Osteoblast (primary cell): ENCODE measurements at regions not wholly inside any gene's neighbourhood (a gene's known extent, or its start where the extent isn't known, plus 50 kb on each side); places are given as distances from the start of the nearest gene placed in this dataset.
A peak's percentile ranks its signal among the peaks of the same experiment; 100 is the strongest.

Experiments used
- DNase-seq: peaks from one replicate; pipeline ENCODE4 v3.0.0; 2011; ENCODE audit warnings: low spot score, mixed read lengths; ENCODE audit not compliant: insufficient read length; ENCODE audit errors: missing footprints
- H2AFZ ChIP-seq: 2 replicates; pipeline ENCODE4 v1.6.0; 2011; ENCODE audit warnings: mild to moderate bottlenecking, low read length
- H3K27ac ChIP-seq: 2 replicates; pipeline ENCODE4 v1.5.1; 2011; ENCODE audit warnings: mild to moderate bottlenecking, low read depth, low read length, moderate library complexity
- H3K27me3 ChIP-seq: 2 replicates; pipeline ENCODE4 v1.6.0; 2012; ENCODE audit warnings: mild to moderate bottlenecking, control low read depth, inconsistent platforms, low read length, moderate library complexity; ENCODE audit not compliant: insufficient read depth
- H3K36me3 ChIP-seq: 2 replicates; pipeline ENCODE4 v1.5.1; 2011; ENCODE audit warnings: mild to moderate bottlenecking, low read length, control low read depth, moderate library complexity; ENCODE audit not compliant: insufficient read depth
- H3K4me1 ChIP-seq: 2 replicates; pipeline ENCODE4 v1.5.1; 2011; ENCODE audit warnings: mild to moderate bottlenecking, low read length, control low read depth, moderate library complexity; ENCODE audit not compliant: insufficient read depth
- H3K4me2 ChIP-seq: 2 replicates; pipeline ENCODE4 v1.6.0; 2011; ENCODE audit warnings: mild to moderate bottlenecking, low read length; ENCODE audit not compliant: insufficient read depth
- H3K4me3 ChIP-seq: fragments of 200-600 bp; sonication (generic); 3 replicates; pipeline ENCODE4 v1.5.1; 2012; ENCODE audit warnings: mild to moderate bottlenecking, low read length, inconsistent platforms; ENCODE audit not compliant: insufficient read depth
- H3K79me2 ChIP-seq: 2 replicates; pipeline ENCODE4 v1.6.0; 2012; ENCODE audit warnings: mild to moderate bottlenecking, low read length, control low read depth, inconsistent platforms; ENCODE audit not compliant: insufficient read depth
- H3K9me3 ChIP-seq: 2 replicates; pipeline ENCODE4 v1.5.1; 2011; ENCODE audit warnings: low read depth, low read length, control low read depth
- H4K20me1 ChIP-seq: 2 replicates; pipeline ENCODE4 v1.6.0; 2012; ENCODE audit warnings: mild to moderate bottlenecking, low read length, control low read depth; ENCODE audit not compliant: insufficient read depth
- TF ChIP-seq, protein P1 (sequence below): IDR thresholded peaks from 2 replicates; pipeline ENCODE4 v1.5.1; 2011; ENCODE audit warnings: mild to moderate bottlenecking, low read depth, low read length, moderate library complexity; ENCODE audit errors: extremely low read depth

DNA sequence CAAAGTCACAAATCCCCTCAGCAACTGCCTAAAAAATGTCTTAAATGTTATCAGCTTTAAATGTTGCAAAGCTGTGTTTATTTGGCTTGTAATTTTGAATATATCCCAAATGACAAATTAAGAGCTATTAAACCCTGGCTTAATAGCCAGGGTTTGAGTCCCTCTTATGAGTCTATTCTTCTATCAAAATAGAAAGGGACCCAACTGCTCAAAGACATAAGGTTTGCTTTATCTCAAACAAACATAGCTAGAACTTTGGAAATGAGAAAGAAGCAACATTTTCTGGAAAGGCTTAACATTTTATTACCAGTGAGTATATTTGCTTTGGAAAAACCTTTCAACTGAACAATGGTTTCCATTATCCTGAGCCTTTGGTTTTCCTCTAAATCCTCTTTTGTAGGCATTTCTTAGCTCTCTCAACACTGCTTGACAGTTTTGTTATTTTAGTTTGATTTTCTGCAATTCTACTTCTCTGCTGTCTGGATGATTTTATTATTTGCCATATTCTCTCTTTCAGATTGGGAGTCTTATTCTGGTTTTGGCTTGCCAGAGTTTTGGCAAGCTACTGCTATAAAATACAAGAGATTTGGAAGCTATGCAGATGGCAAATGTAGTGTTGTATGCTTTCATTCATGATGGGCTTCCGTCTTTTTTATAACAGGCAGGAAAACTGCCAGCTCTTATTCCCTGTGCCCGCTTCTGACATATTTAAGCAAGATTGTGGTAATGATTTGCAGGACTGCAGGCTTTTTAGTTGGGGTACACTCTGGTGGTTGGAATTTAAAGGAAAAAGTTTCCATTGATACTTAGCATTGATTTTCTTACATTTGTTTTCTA, 734.9 kb downstream of the DTWD2 start:
- no peak overlapping the region for H3K27ac ChIP-seq
- H3K4me2 ChIP-seq = no peak overlapping the region
- H3K4me3 ChIP-seq = no peak overlapping the region
- H3K27me3 ChIP-seq = no peaks in the 10 kb centered on the region
- no peaks in the 10 kb centered on the region for H4K20me1 ChIP-seq
- no peaks in the 10 kb centered on the region for H3K79me2 ChIP-seq
- no peak overlapping the region for H2AFZ ChIP-seq
- DNase-seq = no peak
- H3K36me3 ChIP-seq = no peaks in the 10 kb centered on the region
- H3K9me3 ChIP-seq = no peaks in the 10 kb centered on the region
- TF ChIP-seq, protein P1, sequence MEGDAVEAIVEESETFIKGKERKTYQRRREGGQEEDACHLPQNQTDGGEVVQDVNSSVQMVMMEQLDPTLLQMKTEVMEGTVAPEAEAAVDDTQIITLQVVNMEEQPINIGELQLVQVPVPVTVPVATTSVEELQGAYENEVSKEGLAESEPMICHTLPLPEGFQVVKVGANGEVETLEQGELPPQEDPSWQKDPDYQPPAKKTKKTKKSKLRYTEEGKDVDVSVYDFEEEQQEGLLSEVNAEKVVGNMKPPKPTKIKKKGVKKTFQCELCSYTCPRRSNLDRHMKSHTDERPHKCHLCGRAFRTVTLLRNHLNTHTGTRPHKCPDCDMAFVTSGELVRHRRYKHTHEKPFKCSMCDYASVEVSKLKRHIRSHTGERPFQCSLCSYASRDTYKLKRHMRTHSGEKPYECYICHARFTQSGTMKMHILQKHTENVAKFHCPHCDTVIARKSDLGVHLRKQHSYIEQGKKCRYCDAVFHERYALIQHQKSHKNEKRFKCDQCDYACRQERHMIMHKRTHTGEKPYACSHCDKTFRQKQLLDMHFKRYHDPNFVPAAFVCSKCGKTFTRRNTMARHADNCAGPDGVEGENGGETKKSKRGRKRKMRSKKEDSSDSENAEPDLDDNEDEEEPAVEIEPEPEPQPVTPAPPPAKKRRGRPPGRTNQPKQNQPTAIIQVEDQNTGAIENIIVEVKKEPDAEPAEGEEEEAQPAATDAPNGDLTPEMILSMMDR = no peak
- no peaks in the 10 kb centered on the region for H3K4me1 ChIP-seq

DNA sequence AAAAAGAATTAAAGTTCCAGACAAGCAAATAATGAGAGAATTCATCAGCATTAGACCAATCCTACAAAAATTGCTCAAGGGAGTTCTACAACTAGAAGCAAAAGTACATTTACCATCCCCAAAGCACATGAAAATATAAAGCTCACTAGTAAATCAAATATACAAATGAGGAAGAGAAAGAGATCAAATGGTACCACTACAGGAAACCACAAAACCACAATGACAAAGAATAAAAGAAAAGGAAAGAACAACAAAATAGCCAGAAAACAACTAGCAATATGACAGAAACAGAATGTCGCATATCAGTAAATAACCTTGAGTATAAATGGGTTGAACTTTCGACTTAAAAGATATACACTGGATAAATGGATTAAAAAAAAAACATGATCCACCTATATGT, 739.0 kb downstream of the DTWD2 start:
- Histone ChIP-seq H3K9me3 (peaks cover 2% of the 10 kb centered on the region), H3K36me3 (no peaks in the 10 kb centered on the region), H3K4me1 (no peaks in the 10 kb centered on the region), H2AFZ (no peak overlapping the region), H3K4me3 (no peak overlapping the region), H4K20me1 (no peaks in the 10 kb centered on the region), H3K4me2 (no peak overlapping the region), H3K79me2 (no peaks in the 10 kb centered on the region), H3K27ac (no peak overlapping the region), H3K27me3 (no peaks in the 10 kb centered on the region)
- TF ChIP-seq, protein P1 = no peak
- DNase-seq = no peak

DNA sequence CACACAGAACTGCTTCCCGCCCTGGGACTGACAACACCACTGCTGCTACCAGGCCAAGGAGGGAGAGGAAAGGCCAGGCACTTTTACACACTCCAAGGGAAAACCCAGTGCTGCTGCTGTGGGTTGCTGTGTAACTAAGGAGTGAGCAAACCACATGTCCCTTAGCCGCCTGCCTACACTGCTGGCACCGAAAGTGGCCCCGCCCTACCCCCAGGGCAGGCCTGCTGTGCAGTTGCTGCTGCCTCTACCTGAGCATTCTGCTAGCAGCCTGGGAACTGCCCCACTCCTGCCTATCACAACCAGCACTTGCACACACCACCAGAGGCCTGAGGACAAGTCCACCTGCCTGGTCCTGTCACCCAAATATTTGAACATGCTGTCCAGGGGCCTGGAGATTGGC, 740.9 kb downstream of the DTWD2 start:
- no peaks in the 10 kb centered on the region for H4K20me1 ChIP-seq
- no peak overlapping the region for H2AFZ ChIP-seq
- H3K36me3 ChIP-seq = no peaks in the 10 kb centered on the region
- H3K27ac ChIP-seq = no peak overlapping the region
- TF ChIP-seq, protein P1 = no peak
- peak; percentile 31 for DNase-seq
- no peaks in the 10 kb centered on the region for H3K4me1 ChIP-seq
- no peak overlapping the region for H3K4me3 ChIP-seq
- no peak overlapping the region for H3K4me2 ChIP-seq
- no peaks in the 10 kb centered on the region for H3K27me3 ChIP-seq
- H3K9me3 ChIP-seq = peaks cover 2% of the 10 kb centered on the region
- no peaks in the 10 kb centered on the region for H3K79me2 ChIP-seq

DNA sequence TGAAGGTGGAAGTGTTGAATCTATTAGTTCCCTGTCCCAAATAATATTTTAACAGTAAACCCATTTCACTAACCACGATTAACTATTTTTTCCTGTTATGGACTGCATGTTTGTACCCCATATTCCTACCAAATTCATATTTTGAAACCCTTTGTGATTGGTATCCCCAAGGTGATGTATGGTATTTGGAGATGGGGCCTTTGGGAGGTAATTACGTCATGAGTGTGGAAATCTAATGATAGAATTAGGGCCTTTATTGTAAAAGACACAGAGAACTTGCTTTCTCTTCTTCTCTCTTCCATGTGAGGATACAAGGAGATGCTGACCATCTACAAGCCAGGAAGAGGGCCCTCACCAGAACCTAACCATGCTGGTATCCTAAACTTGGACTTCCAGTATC, 744.7 kb downstream of the DTWD2 start:
- Histone ChIP-seq H4K20me1 (no peaks in the 10 kb centered on the region), H3K36me3 (no peaks in the 10 kb centered on the region)

More for the DNA sequence above, 744.7 kb downstream of the DTWD2 start:
- no peaks in the 10 kb centered on the region for H3K27me3 ChIP-seq
- DNase-seq = no peak
- peaks cover 2% of the 10 kb centered on the region for H3K9me3 ChIP-seq
- H3K4me2 ChIP-seq = no peak overlapping the region
- no peak overlapping the region for H3K4me3 ChIP-seq
- H3K27ac ChIP-seq = no peak overlapping the region
- no peak overlapping the region for H2AFZ ChIP-seq
- H3K4me1 ChIP-seq = no peaks in the 10 kb centered on the region
- H3K79me2 ChIP-seq = no peaks in the 10 kb centered on the region
- TF ChIP-seq, protein P1 = no peak
